SKM-1 treated with dmso at 0.1 percent for 144 hours (cell line): ENCODE measurements at regions not wholly inside any gene's neighbourhood (a gene's known extent, or its start where the extent isn't known, plus 50 kb on each side); places are given as distances from the start of the nearest gene placed in this dataset.

Experiments used
- DNase-seq: peaks from one replicate; lab custom pipeline; 2025; ENCODE audit not compliant: unreplicated experiment; lab: John Stamatoyannopoulos, UW

- DNase-seq, result no peak
These were observed 237.8 kb upstream of the JADE1 start for GRCh38 chr4:128571747-128572146.

GRCh38 chr4:128570387-128570975 is 239.0 kb upstream of the JADE1 start:
- DNase-seq, result peak; percentile 74

GRCh38 chr4:128566693-128567092 is 242.8 kb upstream of the JADE1 start:
- no peak for DNase-seq

GRCh38 chr4:128565565-128566186 is 243.8 kb upstream of the JADE1 start:
- DNase-seq, result no peak

GRCh38 chr4:128565054-128565453 is 244.4 kb upstream of the JADE1 start:
- DNase-seq, result no peak

- no peak for DNase-seq
These were observed 245.3 kb upstream of the JADE1 start for GRCh38 chr4:128564081-128564630.

- no peak for DNase-seq
These were observed 248.6 kb upstream of the JADE1 start for GRCh38 chr4:128560754-128561495.

GRCh38 chr4:128558896-128559679 is 250.4 kb upstream of the JADE1 start:
- DNase-seq, result no peak

GRCh38 chr4:128556756-128557155 is 252.7 kb upstream of the JADE1 start:
- DNase-seq, result no peak

- DNase-seq, result no peak
These were observed 255.6 kb upstream of the JADE1 start for GRCh38 chr4:128553686-128554515.

- DNase-seq, result no peak
These were observed 257.0 kb upstream of the JADE1 start for GRCh38 chr4:128552586-128552907.

- no peak for DNase-seq
These were observed 258.2 kb upstream of the JADE1 start for GRCh38 chr4:128551280-128551679.

- DNase-seq, result no peak
These were observed 259.4 kb upstream of the JADE1 start for GRCh38 chr4:128550060-128550459.

GRCh38 chr4:128549636-128550035 is 259.9 kb upstream of the JADE1 start:
- DNase-seq, result no peak

- no peak for DNase-seq
These were observed 260.8 kb upstream of the PGRMC2 start for GRCh38 chr4:128548381-128548780.

- DNase-seq, result no peak
These were observed 256.7 kb upstream of the PGRMC2 start for GRCh38 chr4:128544272-128544671.

- no peak for DNase-seq
These were observed 256.1 kb upstream of the PGRMC2 start for GRCh38 chr4:128543696-128544095.

- DNase-seq, result no peak
These were observed 254.4 kb upstream of the PGRMC2 start for GRCh38 chr4:128542047-128542446.

- DNase-seq, result no peak
These were observed 252.5 kb upstream of the PGRMC2 start for GRCh38 chr4:128540122-128540521.

- no peak for DNase-seq
These were observed 250.7 kb upstream of the PGRMC2 start for GRCh38 chr4:128538111-128538882.
